Stimulated activated naive CD8-positive, alpha-beta T cell treated with anti-CD3 and anti-CD28 coated beads, Interleukin-15, Interleukin-2, amounts not matched to agents 100 U/mL and 50 U/mL, for 24 hours (primary cell): ENCODE measurements at regions not wholly inside any gene's neighbourhood (a gene's known extent, or its start where the extent isn't known, plus 50 kb on each side); places are given as distances from the start of the nearest gene placed in this dataset.

Source experiments
- ATAC-seq: fragments of 150-1000 bp; cut with Tn5 transposase; one replicate; pipeline ENCODE4 v1.10.0; 2021
- DNase-seq: peaks from one replicate; pipeline ENCODE4 v3.0.0; 2021

DNA sequence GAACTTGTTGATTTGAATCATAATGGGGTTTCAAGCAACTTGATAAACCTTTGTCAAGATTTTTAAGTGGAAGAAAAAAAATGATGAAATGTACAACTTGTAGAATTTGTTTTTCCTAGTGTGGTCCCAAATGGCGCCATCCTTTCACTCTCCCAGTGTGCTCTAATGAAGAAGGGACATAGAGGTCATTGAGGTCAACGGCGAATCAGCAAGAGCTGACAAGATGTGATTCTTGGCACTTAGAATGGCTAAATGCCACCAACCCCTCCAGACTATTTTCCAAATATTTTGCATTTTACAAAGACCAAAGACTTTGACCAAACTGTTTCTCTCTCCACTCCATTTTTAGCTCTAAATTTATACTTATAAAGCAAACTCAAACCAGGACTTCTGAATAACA, 320.2 kb upstream of the MME start:
- ATAC-seq (no peak), DNase-seq (no peak)

GRCh38 chr3:154758109-154758868, 321.8 kb upstream of the MME start:
- ATAC-seq (no peak), DNase-seq (no peak)

GRCh38 chr3:154753101-154753500, 323.1 kb upstream of the GPR149 start:
- ATAC-seq (no peak), DNase-seq (no peak)

- no peak for ATAC-seq
- no peak for DNase-seq
These were observed 319.5 kb upstream of the GPR149 start for GRCh38 chr3:154749514-154749913.

DNA sequence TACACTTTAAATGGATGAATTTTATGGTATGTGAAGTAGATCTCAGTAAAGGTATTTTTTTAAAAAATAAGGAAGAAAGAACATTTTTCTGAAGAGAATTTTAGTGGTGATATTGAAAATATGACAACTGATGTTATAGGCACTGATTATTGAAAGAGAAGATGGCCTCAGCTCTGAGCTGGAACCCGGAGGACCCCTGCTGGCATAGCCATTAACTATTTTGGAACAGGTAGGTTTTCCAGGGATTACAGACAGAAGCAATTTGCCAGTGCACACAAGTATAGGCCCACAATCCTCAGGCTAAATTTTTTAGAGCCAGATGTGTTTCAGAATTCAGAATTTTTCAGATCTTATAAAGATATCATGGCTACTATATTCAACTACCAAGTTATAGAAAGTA, 315.9 kb upstream of the GPR149 start:
- ATAC-seq (no peak), DNase-seq (no peak)

DNA sequence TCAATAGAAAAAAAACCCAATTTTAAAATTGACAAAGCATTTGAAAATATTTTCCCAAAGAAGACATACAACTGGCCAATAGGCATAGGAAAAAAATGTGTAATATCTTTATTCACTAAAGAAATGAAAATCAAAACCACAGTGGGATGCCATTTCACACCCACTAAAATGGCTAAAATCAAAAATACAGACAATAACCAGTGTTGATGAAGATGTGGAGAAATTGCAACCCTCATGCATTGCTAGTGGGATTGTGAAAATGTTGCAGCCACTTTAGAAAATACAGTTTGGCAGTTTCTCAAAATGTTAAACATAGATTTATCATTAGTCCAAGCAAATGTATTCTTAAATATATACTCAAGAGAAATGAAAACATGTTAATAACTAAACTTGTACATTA, 315.1 kb upstream of the GPR149 start:
- ATAC-seq (no peak), DNase-seq (no peak)

- ATAC-seq (no peak), DNase-seq (no peak)
These were observed 313.4 kb upstream of the GPR149 start for GRCh38 chr3:154743418-154743817.

GRCh38 chr3:154734468-154734867, 304.5 kb upstream of the GPR149 start:
- no peak for DNase-seq
- no peak for ATAC-seq

- ATAC-seq (no peak), DNase-seq (no peak)
These were observed 300.2 kb upstream of the GPR149 start for GRCh38 chr3:154730186-154730585.

DNA sequence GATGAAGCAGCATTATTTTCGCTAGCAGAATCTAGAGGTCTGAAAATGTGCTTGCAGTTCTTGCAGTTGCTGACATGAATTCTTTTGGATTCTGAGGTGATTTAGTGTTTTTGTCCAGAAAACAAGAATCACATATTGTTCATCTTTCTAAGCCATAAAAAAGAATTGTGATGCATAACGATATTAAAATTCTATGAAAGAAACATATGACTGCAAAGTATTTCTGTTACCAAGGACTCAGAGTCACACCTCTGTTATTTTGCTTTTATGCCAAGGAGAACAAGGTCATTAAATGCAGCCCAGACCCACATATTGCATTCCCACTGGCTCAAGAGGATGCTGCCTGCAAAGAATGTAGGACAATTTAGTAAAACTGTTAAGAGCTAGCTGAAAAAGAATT, 299.8 kb upstream of the GPR149 start:
- no peak for DNase-seq
- ATAC-seq, result no peak

GRCh38 chr3:154728285-154728684, 298.3 kb upstream of the GPR149 start:
- ATAC-seq, result no peak

DNA sequence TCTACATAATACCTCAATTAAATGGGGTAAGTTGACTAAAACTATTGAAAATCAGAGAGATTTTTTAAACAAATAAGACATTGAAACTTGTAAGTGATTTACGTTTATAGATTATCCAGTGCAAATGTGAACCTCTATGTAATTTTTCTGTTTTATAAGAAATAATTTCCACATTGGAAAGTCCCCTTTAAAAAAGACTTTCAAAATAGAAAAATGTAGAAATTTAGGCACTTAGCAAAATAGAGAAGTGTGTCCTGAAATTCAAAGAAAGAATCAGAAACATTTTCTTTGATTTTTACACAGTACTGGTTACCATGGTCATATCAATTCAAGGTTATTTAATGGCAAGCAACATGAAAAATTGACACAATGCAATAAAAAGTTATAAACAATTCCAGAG, 290.9 kb upstream of the GPR149 start:
- DNase-seq (no peak), ATAC-seq (no peak)

More at GRCh38 chr3:154728285-154728684, 298.3 kb upstream of the GPR149 start:
- no peak for DNase-seq

DNA sequence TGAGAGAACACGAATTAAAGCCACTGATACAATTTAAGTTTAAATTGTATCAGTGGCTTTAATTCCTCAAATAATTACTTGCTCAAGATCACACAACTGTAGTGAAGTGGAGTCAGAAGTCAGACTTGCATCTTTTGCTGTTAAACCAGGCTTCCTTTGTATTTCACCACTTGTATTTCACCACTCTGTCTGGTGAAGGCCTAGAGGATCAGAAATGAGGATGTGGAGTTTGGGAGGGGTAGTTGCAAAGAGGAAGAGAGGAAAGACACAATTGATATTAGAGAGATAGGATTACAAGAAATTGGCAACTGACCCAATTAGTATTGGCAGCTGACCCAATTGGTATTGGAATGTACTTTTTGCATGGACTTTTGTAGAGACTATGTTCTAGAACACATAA, 288.1 kb upstream of the GPR149 start:
- no peak for DNase-seq
- ATAC-seq, result no peak

- ATAC-seq, result no peak
These were observed 286.2 kb upstream of the GPR149 start for GRCh38 chr3:154716170-154716569.

GRCh38 chr3:154708554-154708953, 278.6 kb upstream of the GPR149 start:
- DNase-seq (no peak), ATAC-seq (no peak)

More at GRCh38 chr3:154716170-154716569, 286.2 kb upstream of the GPR149 start:
- no peak for DNase-seq

DNA sequence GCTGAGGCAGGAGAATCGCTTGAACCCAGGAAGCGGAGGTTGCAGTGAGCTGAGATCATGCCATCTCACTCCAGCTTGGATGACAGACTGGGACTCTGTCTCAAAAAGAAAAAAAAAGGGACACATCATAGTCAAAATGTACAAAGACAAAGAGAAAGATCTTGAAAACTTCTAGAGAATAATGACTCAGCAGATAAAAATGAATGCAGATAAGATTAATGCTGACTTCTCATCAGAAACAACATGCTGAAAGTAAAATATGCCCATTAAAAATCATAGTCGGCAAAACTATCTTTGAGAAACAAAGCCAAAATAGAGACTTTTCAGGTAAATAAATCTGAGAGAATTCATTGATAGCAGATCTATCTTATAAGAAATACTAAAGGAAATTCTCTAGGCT, 271.1 kb upstream of the GPR149 start:
- no peak for ATAC-seq
- no peak for DNase-seq

GRCh38 chr3:154690413-154690812, 260.4 kb upstream of the GPR149 start:
- DNase-seq, result no peak
- ATAC-seq, result peak; percentile 23

DNA sequence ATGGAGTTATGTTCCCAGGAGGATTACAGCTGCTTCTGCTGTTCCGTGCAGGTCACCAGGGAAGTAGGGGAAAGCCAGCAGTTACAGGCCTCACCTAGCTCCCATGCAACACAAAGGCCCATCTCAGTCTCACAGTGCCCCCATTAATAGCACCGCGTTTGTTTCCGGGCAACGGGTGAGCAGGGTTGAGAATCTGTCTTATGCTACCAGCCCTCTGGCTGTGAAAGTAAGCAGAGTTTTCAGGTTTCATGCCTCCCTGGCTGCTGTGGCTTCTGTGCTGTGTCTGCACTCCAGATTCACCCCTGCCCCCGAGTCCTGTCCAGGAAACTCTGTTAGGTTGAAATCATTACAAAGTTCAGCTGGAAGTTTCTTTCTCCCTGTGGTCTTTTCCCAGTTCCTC, 254.4 kb upstream of the GPR149 start:
- ATAC-seq (no peak), DNase-seq (no peak)

DNA sequence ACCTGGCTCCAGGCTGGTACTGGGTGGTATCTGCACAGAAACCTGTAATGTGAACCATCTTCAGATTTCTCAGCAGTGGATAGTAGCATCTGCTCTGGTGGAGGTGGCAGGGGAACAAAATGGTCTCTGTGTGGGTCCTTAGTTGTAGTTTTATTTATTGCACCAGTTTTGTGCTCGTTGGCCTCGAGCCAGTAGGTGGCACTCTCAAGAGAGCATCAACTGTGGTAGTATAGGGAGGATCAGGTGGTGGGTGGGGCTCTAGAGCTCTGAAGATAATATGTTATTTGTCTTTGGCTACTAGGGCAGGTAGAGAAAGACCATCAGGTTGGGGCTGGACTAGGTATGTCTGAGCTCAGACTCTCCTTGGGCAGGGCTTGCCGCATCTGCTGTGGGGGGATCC, 254.0 kb upstream of the GPR149 start:
- no peak for ATAC-seq
- DNase-seq, result no peak

DNA sequence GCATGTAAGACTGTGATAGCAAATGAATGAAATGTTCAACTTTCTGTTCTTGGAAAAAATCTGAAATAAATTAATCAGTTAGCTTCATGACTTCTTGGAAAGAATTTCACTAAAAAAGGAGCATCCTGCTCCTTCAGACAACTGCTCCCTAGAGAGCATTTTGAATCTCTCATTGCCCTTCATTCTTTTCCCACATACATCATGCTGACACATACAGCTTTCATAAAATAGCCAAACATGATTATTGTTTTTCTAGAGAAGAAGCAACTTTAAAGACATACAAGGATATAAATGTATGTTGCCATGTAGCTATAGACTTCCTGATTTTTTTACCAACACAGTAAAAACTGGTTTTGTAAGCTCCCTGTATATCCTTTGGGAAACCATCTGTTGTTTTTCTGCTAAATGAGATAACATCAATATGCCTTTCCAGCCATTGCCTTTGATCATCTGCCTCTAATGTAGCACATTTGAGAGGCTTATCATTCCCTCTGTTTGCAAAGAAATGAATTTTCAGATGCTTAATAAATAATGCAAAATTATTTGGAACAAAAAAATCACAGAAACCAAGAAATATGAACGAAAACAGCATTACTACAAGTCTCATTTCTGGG, 248.2 kb upstream of the GPR149 start:
- no peak for DNase-seq
- ATAC-seq, result no peak

GRCh38 chr3:154668835-154669234, 238.8 kb upstream of the GPR149 start:
- no peak for DNase-seq
- no peak for ATAC-seq

DNA sequence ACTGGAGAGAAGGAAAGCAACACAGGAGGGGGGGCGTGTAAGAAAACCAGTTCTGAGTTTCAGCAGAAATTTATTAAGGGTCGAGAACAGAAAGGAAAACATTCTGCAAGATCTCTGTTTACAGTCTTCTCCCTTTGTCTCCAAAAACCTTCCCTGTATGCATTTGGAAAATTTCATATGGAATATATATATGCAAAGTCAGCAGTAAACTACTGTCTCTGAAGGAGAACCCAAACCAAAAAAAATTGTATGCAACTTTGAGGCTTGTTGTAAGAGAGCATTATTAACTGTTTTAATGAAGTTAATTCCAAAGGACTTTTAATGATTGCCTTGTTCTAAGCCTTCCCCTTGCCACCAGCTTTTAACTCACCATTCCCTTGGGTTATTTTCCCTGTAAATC, 238.2 kb upstream of the GPR149 start:
- ATAC-seq, result no peak
- no peak for DNase-seq

GRCh38 chr3:154666542-154666941, 236.6 kb upstream of the GPR149 start:
- DNase-seq (no peak), ATAC-seq (no peak)

DNA sequence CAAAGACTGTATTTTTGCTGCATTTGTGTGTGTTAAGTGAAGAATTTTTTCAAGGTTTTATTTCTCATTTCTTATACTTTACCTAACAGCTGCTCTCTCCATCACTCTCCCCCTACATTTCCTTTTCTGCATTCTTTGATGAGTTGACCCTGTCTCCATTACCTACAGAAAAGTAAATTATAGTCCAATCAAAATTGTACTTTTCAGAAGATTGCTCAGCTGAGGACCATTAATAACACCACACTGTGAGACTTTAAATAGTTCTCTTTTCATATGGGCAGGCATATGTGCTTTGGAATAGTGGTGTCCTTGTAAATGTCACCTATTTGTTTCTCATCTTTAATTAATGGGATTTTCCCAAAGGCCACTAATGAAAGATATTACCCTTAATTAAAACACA, 234.7 kb upstream of the GPR149 start:
- ATAC-seq (no peak), DNase-seq (no peak)
